ENCODE measurements at regions not wholly inside any gene's neighbourhood (a gene's known extent, or its start where the extent isn't known, plus 50 kb on each side); places are given as distances from the start of the nearest gene placed in this dataset.

GRCh38 chr2:123195957-123196356, 829.1 kb upstream of the CNTNAP5 start:
- no peak for DNase-seq

- no peak for DNase-seq
These were observed 825.1 kb upstream of the CNTNAP5 start for GRCh38 chr2:123200035-123200434.

GRCh38 chr2:123207245-123207644, 817.8 kb upstream of the CNTNAP5 start:
- DNase-seq: no peak

GRCh38 chr2:123209202-123209601, 815.9 kb upstream of the CNTNAP5 start:
- no peak for DNase-seq

- no peak for DNase-seq
These were observed 813.9 kb upstream of the CNTNAP5 start for GRCh38 chr2:123211181-123211580.

GRCh38 chr2:123245156-123245555, 779.9 kb upstream of the CNTNAP5 start:
- DNase-seq: no peak

- DNase-seq: no peak
These were observed 766.1 kb upstream of the CNTNAP5 start for GRCh38 chr2:123258877-123259539.

GRCh38 chr2:123262856-123263255, 762.2 kb upstream of the CNTNAP5 start:
- DNase-seq: no peak

GRCh38 chr2:123283431-123283830, 741.7 kb upstream of the CNTNAP5 start:
- no peak for DNase-seq

- DNase-seq: no peak
These were observed 721.4 kb upstream of the CNTNAP5 start for GRCh38 chr2:123303731-123304130.

All from fibroblast of upper back skin (primary cell).